Midbrain (tissue), 1 donor: ENCODE measurements at regions not wholly inside any gene's neighbourhood (a gene's known extent, or its start where the extent isn't known, plus 50 kb on each side); places are given as distances from the start of the nearest gene placed in this dataset.

Experiments
- DNase-seq: peaks from one replicate; lab custom pipeline; 2025; lab: John Stamatoyannopoulos, UW

DNA sequence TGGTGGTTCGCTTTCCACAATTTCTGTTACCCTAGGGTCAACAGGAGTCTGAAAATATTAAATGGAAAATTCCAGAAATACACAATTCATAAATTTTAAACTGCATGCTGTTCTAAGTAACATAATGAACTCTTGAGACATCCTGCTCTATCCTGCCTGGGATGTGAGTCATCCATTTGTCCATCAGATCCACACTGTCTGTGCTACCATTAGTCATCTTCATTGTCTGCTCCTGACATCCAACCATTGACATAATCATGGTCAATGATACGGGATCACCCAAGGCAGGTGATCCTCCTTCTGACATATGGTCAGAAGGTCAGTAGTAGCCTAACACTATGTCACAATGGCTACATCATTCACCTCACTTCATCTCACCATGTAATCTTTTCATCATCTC lies 276.7 kb upstream of the KIF2A start:
- DNase-seq, result no peak

DNA sequence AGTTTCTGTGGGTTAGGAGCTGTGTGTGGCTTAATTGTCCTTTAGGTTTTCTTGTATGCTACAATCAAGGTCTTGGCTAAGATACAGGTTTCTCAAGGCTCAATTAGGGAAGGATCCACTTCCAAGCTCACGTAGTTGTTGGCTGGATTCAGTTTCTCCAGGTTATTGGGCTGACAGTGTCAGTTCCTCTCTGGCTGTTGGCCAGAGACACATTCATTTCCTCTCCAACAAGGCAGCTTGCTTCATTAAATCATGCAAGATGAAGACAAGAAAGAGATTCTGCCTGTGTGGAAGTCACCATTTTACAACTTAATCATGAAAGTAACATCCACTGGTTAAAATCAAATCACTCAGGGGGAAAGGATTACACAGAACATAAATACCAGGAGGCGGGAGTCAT lies 275.7 kb upstream of the KIF2A start:
- no peak for DNase-seq

DNA sequence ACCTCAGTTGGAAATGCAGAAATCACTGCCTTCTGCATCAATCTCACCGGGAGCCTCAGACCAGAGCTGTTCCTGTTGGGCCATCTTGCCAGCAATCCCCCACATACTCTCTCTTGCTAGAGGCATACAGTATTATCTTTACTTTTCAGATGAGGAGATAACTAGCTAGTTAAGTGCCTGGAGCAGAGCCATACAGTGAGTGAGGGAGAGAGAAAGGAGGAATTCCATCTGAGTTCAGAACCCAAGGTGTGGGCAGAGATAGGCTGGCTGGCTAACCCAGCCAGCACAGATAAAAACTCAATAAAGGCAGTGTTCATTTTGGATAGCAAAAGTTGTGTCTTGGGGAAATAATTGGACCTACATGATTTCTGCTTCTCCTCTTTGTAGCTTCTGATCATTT lies 268.0 kb upstream of the KIF2A start:
- no peak for DNase-seq

DNA sequence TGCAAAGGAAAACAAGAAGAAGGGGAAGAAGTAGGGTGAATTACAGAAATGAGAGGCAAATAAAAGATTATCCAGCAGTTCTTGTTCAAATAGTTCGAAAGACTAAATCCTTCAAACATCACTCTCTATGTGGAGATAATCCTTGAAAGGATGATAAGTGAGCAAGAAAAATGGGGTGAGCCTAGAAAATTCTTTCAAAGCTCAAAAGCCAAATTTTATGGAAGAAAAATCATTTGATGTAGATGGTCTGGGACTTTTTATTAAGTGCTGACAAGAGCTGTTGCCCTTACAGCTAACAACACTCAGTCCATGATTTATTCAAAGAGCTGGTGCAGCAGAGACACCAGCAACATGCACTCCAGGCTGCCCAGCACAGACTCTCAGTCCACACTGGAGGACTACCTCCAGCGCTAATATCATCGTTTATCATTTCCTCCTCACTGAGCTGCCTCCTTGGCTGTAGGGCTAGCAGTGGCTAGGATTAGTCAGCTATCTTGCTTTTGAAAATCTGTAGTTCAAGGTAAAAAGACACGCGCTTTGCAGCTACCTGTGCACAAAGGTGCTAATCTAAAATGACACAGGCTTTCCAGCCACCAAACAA lies 264.8 kb upstream of the KIF2A start:
- DNase-seq, result no peak

DNA sequence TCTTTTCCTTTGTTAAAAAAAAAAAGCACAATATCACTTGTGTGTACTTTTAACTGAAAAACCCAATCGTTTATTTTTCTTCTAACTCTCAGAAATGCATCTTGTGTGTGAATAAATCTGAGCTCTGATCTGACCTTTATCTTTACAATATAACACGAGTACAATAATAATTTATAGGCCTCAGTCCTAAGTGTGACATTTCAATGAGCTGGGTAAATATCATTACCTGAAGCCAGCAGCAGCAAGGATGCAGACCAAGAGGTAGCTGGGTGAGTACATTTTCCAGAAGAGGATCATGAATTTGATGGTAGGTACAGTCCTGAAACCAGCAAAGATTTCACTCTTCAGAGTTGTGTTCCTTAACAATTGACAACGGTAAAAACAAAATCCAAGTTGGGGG lies 264.0 kb upstream of the KIF2A start:
- DNase-seq, result no peak

DNA sequence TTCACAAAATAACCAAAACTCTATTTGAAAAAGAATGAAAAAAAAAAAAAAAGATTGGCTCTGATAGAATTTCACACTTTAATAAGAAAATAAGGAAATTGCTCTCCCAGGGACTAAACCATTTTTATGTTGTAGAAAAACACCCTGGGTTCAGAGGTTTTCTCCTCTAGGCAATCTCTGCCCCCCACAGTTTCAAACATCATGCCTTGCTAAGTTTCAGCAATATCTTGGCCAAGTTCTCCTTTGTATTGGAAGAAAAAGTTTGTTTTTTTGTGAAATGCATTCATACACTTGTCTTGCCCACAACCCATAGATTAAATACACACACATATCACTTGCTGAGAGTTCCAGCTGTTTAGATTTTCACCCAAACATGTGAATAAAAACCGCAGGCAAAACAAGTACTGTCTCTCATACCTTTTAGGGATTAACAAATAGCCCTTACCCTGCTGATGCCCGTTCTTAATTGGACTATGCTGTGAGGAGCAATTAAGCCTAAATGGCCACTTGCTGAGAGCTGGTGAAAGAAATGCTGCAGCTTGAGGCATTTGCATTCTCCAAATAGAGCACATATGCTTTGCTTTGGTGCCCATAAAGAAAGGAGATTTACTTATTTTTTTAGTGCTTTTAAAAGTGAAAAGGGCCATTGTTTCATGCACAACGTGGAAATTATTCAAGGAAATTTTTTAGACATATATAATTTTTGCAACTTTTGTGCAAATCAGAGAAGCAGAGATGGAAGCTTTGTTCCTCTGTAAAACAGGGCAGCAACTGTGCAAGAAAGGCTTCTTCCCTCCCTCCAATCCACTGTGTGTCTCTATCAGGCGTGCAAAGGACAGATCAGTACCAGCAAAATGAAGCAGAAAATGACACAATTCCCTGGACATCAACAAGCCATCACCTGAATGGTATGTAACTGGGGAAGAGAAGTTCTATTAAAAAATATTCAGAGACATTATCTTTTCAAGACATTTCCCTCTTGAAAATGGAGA lies 262.4 kb upstream of the KIF2A start:
- no peak for DNase-seq

DNA sequence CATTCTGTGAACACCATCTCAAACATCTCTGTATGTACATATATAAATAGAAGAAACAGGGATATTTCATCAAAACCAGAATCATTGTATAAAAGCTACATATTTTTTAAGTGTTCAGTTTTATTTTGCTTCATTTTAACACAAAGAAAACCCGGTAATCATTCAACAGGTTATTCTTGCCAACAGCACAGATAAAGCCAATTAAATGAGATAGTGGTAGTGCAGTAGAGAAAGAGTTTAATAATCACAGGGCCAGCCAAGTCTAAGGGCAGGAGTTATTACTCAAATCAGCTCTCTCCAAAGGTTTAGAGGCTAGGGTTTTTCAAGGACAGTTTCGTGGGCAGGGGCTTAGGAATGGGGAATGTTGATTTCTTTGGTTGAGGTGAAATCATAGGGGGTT lies 261.0 kb upstream of the KIF2A start:
- no peak for DNase-seq

DNA sequence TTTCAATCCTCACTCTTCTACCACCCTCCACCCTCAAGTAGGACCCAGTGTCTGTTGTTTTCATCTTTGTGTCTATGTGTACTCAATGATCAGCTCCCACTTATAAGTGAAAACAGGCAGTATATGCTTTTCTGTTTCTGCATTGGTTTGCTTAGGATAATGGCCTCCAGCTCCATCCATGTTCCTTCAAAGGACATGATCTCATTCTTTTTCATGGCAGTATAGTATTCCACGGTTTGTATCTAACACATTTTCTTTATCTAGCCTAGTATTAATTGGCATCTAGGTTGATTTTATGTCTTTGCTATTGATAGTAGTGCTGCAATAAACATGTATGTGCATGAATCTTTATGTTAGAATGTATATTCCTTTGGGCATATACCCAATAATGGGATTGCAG lies 259.8 kb upstream of the KIF2A start:
- no peak for DNase-seq

DNA sequence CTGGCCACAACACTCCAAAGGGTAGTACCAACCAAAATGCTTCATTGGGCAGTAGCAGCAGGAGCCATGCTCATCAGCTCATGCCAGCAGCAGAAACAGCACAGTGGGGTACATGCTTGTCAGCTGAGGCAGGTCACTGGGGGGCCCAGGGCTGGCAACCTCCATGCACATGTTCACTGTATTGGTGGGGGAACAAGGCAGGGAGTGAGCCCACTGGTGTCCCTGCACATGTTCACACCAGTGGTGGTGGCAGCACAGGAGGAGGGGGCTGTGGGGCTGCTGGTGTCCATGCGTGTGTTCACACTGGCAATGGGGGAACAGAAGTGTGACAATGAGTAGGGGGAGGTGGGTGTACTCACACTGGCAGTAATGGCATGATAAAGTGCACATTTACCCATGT lies 254.3 kb upstream of the KIF2A start:
- no peak for DNase-seq

DNA sequence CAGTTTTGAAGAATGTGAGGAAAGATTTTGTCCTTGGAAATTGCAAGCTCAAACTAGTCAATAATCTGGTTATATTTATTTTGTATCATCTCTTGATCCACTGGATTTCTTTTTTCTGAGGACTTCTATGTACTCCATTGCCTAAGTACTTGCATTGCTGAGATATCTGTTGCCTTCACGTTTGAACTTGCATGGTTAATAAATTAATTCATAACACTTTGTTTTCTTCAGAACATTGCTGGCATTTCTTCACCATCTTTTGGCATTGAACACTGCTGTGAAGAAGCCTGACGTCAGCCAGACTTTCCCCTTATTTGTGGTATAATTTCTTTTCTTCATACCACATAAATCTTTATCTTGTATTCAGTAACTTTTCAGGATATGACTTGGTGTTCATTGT lies 246.0 kb upstream of the KIF2A start:
- no peak for DNase-seq

DNA sequence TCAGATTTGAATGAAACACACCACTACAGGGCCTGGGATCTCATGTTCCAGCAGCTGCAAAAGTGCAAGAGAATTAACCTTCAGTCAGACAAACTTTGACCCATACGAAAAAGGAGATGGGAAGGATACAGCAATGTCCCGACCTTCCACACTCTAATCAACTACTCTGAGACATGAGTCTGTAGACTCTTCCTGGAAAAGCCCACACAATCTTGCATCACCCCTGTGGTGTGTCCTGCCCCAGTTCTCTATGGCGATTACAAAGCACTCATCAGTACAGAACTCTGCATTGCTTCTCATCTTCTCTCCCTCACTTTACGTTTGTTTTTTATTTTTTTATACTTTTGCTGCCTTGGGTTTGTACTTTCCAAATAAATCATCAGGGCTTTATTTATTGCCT lies 241.0 kb upstream of the KIF2A start:
- DNase-seq, result no peak

DNA sequence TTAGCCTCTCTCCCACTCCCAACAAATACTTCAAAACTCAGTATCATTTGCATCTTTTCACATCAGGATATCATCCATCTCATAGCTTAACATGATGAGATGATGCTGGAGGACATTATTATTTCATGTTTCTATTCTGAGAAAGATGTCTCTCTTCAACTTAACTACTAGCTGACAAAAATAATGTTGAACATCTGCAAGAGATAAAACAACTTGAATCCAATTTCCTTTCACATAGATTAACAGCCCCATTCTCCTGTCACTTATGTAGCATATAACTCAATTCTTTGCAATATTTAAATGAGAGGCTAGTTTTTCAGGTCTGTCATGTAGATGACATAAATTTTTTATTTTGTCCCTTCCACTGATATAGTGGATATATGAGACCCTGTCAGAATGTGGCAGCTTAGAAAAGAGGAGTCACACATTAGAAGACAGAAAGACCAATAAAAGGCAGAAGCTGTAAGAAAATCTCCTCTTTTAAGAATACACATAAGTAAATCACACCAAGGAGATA lies 239.2 kb upstream of the KIF2A start:
- DNase-seq, result no peak

DNA sequence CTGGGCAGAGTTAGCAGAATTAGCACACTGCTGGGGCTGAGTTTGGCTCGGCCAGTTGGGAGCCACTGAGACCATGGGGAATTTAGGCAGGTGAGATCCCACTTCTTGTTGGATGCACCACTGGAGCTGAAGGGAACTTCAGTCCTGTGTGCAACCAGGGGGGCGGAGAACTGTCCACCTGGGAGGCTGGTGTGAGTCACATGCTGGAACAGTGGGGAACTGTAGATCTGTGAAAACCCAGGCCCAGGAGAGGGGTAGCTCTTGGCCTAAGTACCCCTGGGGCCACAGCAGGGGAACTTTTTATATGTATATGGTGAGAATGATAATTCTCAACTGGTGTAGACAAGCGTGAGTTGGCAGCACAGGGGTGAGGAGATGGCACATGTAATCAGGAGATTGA lies 237.5 kb upstream of the KIF2A start:
- DNase-seq, result no peak

DNA sequence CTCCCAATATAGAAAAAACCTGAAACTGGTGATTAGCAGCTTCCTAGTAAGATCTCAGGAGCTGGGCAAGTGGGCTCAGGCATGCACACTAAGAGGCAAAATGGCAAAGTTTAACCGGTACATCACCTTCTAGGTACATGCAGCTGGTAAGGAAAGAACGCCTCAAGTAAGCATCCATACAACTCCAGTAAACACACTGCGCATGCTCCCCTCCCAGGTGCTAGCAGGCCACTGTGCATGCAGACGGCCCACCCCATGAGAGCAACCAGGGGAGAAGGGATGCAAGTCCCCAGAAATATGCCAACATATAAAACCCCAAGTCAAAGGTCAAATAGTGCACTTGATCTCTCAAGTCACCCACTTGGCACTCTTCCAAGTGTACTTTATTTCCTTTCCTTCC lies 228.6 kb upstream of the KIF2A start:
- no peak for DNase-seq

DNA sequence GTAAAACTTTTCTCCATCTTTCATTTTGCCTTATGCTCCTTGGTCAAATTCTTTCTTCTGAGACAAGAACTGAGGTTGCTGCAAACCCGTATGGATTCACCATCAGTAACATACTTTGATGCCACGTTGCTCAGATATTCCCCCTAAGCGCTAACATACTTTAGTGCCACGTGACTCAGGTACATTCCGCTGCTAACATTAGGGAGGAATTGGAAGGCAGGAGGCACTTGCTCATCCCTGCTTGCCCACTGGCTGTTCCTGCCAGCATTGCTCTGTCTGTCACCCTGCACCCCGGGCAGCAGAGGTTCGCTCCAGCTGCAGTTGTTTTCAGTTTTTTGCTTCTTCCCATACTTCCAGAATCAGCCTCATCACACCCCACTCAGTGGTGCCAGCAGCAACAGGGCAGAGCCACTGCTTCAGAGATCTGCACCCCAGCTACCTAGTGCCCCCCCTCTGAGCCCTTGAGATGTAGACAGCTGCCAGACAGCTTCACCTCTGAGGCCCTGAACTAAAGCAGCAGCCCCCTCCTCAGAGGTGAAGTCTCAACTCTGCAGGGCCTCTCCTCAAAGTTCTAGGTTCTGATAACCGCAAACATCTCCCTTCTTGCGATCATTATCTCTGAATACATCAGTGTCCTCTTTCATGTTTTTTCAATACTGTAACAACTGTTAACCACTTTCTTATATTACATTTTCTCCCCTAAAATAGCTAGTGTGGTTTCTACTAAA lies 228.0 kb upstream of the KIF2A start:
- DNase-seq, result no peak

DNA sequence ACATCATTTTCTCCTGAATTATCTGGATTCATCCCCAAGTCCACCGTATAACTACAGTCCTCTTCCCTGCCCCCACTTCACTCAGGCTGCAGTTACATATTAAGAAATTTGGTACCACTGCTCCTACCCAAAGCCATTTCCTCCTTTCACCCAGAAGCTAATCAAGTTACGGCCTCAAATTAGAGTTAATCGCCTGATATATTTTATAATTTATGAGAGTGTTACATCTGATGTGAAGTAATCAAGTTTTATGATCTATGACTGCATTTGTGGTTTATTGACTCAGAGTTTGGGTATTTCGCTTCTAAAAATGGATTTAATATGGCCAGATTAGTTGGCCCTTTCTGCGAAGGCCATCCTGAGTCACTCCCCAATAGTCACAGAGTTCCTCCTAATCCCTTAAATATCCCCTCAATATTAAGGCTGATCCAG lies 223.6 kb upstream of the KIF2A start:
- no peak for DNase-seq

DNA sequence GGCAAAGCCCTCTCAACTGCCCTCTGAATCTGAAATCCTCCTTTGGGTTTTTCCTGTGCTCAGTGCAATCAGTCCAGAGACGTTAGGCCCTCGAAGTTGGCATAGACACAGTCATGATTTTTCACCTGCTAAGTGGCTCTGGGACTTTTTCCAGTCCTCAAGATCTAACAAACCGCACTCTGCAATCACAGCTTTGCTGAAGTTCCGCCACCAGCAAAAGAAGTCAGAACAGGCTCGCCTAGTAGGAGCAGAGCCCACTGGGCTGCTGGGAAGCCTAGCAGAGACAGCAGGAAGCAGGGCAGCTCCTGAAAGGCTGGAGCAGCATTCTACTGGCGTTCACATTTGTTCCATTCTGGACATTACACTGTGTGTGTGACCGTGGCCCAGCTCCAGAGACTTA lies 222.8 kb upstream of the KIF2A start:
- DNase-seq, result no peak

DNA sequence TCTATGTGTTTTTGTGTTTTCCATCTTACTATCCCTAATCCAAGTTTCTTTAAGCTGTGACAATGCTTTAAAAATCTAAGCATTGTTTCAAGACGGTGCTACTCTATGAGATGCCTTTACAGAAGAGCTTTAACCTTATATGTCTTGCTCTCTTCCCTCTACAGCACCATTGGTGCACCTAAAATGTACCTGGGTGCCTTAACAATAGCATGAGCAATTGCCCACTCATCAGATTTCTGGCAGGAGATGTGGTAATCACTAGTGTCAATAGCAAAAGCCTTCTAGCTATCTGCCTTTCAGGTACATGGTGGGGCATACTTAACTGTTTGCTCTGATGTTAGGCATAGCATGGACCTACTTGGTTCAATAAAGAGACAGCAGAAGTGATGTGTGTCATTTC lies 222.3 kb upstream of the KIF2A start:
- DNase-seq, result no peak

DNA sequence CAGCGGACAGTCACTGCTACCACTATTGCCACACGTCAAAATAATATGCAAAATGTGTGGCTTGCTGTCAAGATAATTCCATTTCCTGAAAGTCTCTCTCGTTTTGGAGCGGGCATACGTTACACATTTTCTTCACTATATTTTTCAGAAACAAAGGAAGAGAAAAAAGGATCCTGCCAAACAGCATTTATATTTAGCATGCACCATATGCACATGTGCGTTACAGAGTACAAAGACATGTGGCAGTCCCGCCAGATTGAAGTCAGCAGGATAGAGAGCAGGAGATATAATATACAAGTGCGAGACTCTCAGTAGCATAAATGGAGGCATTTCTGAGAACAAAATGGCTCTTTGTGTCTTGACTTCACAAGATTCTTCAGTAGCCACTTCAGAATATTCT lies 221.6 kb upstream of the KIF2A start:
- DNase-seq, result no peak

DNA sequence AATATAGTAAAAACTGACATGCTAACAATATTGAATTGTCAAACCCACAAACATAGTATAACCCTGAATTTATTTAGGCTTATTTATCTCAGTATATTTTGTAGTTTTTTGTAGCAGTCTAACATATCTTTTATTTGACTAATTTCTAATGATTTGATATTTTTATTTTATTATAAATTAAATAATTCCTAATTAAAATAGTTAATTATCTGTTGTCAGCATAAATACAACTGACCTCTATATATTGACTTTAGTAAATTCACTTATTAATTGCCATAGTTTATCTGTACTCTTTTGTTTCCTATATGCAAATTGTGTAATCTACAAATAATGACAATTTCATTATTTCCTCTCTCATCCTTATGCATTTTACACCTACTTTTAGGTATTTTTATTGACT lies 215.1 kb upstream of the KIF2A start:
- DNase-seq, result no peak

DNA sequence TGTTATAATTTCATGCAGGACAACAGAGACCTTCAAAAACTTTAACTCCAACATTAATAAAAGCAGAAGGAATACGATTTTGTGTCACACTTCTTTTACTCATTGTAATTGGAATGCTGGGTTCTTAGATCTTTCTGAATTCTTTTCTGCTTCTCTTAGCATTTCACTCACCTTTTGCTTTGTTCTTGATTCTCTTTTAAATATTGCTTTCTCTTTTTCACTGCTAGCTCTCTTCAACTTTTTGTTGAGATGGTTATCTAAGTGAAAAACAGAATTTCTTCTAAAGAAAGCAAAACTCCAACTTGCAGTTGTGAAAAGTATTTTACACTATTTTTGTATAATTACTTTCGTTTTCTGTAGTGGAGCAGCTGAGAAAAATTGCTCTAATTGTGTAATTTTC lies 212.6 kb upstream of the KIF2A start:
- no peak for DNase-seq

DNA sequence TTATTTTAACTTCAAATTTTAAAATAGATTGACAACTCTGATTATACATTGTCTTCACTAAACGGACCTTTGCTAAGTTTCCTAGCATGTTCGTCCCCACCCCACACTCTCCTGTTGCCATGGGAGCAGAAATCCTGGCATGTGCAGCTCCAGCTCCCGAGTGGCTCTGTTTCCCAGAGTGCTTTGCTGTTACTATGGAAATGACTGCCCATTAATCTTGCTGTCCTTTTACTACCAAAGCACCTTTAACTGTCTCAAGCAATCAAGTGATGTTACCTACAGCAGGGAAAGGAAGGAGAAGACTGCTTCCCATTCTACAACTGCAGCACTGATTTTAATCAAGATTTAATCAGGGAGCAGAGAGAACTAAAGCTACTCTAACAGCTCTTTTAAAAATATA lies 212.0 kb upstream of the KIF2A start:
- DNase-seq, result peak; percentile 53

DNA sequence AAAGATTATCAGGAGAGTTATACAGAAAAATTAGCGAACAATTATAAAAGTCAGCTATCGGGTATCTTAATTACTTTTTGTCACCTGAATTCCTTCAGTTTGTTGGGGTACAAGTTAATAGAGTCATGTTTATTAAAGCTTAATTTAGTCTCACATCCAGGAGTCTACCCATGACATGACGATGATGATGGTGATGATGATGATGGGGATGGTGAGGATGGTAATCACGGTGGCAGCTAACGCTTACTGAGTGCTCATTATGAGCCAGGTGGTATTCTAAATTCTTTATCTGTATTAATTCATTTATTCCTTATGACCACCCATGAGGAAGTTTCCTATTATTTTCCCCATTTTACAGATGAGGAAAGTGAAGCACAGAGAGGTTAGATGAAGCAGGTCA lies 208.6 kb upstream of the KIF2A start:
- DNase-seq, result no peak
